Testis (tissue), 2 donors: ENCODE measurements at regions not wholly inside any gene's neighbourhood (a gene's known extent, or its start where the extent isn't known, plus 50 kb on each side); places are given as distances from the start of the nearest gene placed in this dataset.

Experiments used
- DNase-seq: peaks from one replicate; pipeline ENCODE4 v3.0.0-alpha.2; 2019
- H3K27ac ChIP-seq, 2 donors: fragments of 200-600 bp; sonication (generic); one replicate each; pipeline ENCODE4 v1.5.1; 2019
- H3K27me3 ChIP-seq: fragments of 200-600 bp; sonication (generic); one replicate; pipeline ENCODE4 v1.5.1; 2019
- H3K36me3 ChIP-seq: fragments of 200-600 bp; sonication (generic); one replicate; pipeline ENCODE4 v1.5.1; 2017; ENCODE audit warnings: low read depth; ENCODE audit errors: missing control alignments
- H3K4me1 ChIP-seq: fragments of 200-600 bp; sonication (generic); one replicate; pipeline ENCODE4 v1.5.1; 2019
- H3K4me3 ChIP-seq, 2 donors: fragments of 200-600 bp; sonication (generic); one replicate each; pipeline ENCODE4 v1.5.1; 2017 to 2019
- H3K9me3 ChIP-seq: fragments of 200-600 bp; sonication (generic); one replicate; pipeline ENCODE4 v1.5.1; 2017
- POLR2A ChIP-seq: fragments of 450-650 bp; IDR thresholded peaks from one replicate; pipeline ENCODE4 v1.6.1; 2017; ENCODE audit warnings: antibody characterized with exemption, mild to moderate bottlenecking, moderate library complexity
- WGBS, 2 donors: methylation state at CpG; one replicate each; pipeline ENCODE4 v1.1.5; 2018; 5-methylcytosine and 5-hydroxymethylcytosine counted together
- intact Hi-C: fragments of 100-400 bp; cut with DNase I; formaldehyde crosslinking; loops from one replicate; pipeline ENCODE4 v1.15.1; 2023; ENCODE audit warnings: low total_unique reads
- TF ChIP-seq, protein P1 (sequence below), 3 experiments: fragments of 450-650 bp in 2 of 3; fragments of 200-600 bp in 1 of 3; sonication (generic) in 1 of 3; IDR thresholded peaks; one replicate each; pipeline ENCODE4 v1.5.1; 2016 to 2019; ENCODE audit warnings: antibody characterized with exemption in 3 of 3, mild to moderate bottlenecking in 2 of 3, moderate library complexity in 1 of 3

- 84 to 96% methylated on average over 2 of the region's 2 CpGs for WGBS, 2 donors
- Histone ChIP-seq H3K9me3 (no peaks in the 10 kb centered on the region), H3K27ac (no peak overlapping the region), H3K36me3 (no peaks in the 10 kb centered on the region), H3K4me3 (no peak overlapping the region), H3K27me3 (no peaks in the 10 kb centered on the region), H3K4me1 (no peaks in the 10 kb centered on the region)
- DNase-seq: no peak
- TF ChIP-seq, protein P1, sequence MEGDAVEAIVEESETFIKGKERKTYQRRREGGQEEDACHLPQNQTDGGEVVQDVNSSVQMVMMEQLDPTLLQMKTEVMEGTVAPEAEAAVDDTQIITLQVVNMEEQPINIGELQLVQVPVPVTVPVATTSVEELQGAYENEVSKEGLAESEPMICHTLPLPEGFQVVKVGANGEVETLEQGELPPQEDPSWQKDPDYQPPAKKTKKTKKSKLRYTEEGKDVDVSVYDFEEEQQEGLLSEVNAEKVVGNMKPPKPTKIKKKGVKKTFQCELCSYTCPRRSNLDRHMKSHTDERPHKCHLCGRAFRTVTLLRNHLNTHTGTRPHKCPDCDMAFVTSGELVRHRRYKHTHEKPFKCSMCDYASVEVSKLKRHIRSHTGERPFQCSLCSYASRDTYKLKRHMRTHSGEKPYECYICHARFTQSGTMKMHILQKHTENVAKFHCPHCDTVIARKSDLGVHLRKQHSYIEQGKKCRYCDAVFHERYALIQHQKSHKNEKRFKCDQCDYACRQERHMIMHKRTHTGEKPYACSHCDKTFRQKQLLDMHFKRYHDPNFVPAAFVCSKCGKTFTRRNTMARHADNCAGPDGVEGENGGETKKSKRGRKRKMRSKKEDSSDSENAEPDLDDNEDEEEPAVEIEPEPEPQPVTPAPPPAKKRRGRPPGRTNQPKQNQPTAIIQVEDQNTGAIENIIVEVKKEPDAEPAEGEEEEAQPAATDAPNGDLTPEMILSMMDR (IDR thresholded peaks at IDR 0.05): no peak
- no peak for TF ChIP-seq POLR2A
- intact Hi-C loops: no loop called here
Observed at GRCh38 chr4:66633477-66633876, 911.8 kb downstream of the CENPC start.

GRCh38 chr4:66629927-66630326, 915.4 kb downstream of the CENPC start:
- intact Hi-C loops: no loop called here
- Histone ChIP-seq H3K27ac (no peak overlapping the region), H3K4me3 (no peak overlapping the region), H3K9me3 (no peaks in the 10 kb centered on the region), H3K4me1 (no peaks in the 10 kb centered on the region), H3K27me3 (no peaks in the 10 kb centered on the region), H3K36me3 (no peaks in the 10 kb centered on the region)
- DNase-seq: no peak
- TF ChIP-seq, protein P1 (IDR thresholded peaks at IDR 0.05): no peak
- no peak for TF ChIP-seq POLR2A

DNA sequence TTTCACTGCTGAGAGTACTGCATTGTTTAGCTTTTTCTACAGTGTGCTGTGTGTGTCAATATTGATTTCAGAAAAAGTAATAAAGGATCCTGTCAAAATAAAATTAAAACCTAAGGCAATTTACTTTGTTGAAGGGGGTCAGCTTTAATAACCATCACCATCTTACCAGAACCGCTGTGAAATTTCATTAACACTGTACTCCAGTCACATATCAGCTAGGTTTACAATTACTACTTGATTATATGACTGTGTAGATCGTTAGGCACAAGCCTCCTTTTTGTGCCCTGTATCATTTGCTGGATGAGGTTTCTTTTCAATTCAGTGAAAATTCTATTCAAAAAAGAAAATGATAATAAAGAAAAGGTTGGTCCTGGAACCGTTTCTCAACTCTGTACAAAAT, 917.2 kb downstream of the CENPC start:
- intact Hi-C loops: no loop called here

GRCh38 chr4:66625480-66625879, 919.8 kb downstream of the CENPC start:
- TF ChIP-seq, protein P1 (IDR thresholded peaks at IDR 0.05): no peak
- TF ChIP-seq POLR2A: no peak
- no peak overlapping the region for H3K27ac ChIP-seq
- whole genome bisulfite sequencing, 2 donors: 92 to 94% methylated on average over 5 of the region's 5 CpGs
- no peaks in the 10 kb centered on the region for H3K9me3 ChIP-seq
- no peaks in the 10 kb centered on the region for H3K27me3 ChIP-seq
- no peak overlapping the region for H3K4me3 ChIP-seq
- intact Hi-C loops: no loop called here
- no peaks in the 10 kb centered on the region for H3K4me1 ChIP-seq
- H3K36me3 ChIP-seq: no peaks in the 10 kb centered on the region
- DNase-seq: no peak

More for the DNA sequence above, 917.2 kb downstream of the CENPC start:
- no peaks in the 10 kb centered on the region for H3K36me3 ChIP-seq
- 58 to 71% methylated on average over 3 of the region's 3 CpGs for WGBS, 2 donors
- H3K27me3 ChIP-seq: no peaks in the 10 kb centered on the region
- no peaks in the 10 kb centered on the region for H3K4me1 ChIP-seq
- no peaks in the 10 kb centered on the region for H3K9me3 ChIP-seq
- no peak overlapping the region for H3K27ac ChIP-seq
- no peak overlapping the region for H3K4me3 ChIP-seq
- no peak for DNase-seq
- TF ChIP-seq POLR2A: no peak
- TF ChIP-seq, protein P1 (IDR thresholded peaks at IDR 0.05): no peak

DNA sequence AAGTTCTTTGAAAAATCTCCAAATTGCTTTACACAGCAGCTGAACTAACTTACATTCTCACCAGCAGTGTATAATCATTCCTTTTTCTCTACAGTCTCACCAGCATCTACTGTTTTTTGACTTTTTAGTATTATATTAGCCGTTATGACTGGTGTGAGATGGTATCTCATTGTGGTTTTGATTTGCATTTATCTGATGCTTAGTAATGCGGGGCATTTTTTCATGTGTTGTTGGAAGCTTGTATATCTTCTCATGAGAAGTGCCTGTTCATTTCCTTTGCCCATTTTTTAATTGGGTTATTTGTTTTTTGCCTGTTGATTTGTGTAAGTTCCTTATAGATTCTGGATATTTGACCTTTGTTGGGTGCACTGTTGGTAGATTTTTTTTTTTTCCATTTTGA, 931.7 kb downstream of the CENPC start:
- no peaks in the 10 kb centered on the region for H3K9me3 ChIP-seq
- H3K27me3 ChIP-seq: no peaks in the 10 kb centered on the region
- WGBS, 2 donors: 89 to 100% methylated on average over 2 of the region's 2 CpGs

More for the DNA sequence above, 931.7 kb downstream of the CENPC start:
- no peaks in the 10 kb centered on the region for H3K4me1 ChIP-seq
- DNase-seq: no peak
- no peaks in the 10 kb centered on the region for H3K36me3 ChIP-seq
- intact Hi-C loops: no loop called here
- H3K27ac ChIP-seq: no peak overlapping the region
- TF ChIP-seq POLR2A: no peak
- TF ChIP-seq, protein P1 (IDR thresholded peaks at IDR 0.05): no peak
- H3K4me3 ChIP-seq: no peak overlapping the region
